ENCODE measurements at regions not wholly inside any gene's neighbourhood (a gene's known extent, or its start where the extent isn't known, plus 50 kb on each side); places are given as distances from the start of the nearest gene placed in this dataset.
"Not testable (repeated sequence)": the region's sequence is repeated elsewhere in the genome, so short reads cannot be mapped to it uniquely, and the experiment has no call there.

GRCh38 chr6:3919849-3920248 is 70.7 kb downstream of the FAM50B start:
- Histone ChIP-seq H3K36me3 (ENCODE audit: control insufficient read depth, insufficient read depth, low read length) (no peaks in the 10 kb centered on the region; the same call in 1 of the 2 replicates), H3K4me3 (ENCODE audit: low read depth, low read length) (no peak overlapping the region), H3K27me3 (replicated peaks; ENCODE audit: control insufficient read depth, insufficient read depth, low read length) (no peaks in the 10 kb centered on the region), H3K9me3 (peaks cover 32% of the 10 kb centered on the region), H3K4me1 (no peaks in the 10 kb centered on the region; the same call in 1 of the 2 replicates)
- Mint-ChIP-seq H3K36me3 (ENCODE audit: insufficient read depth, unreplicated experiment) (peaks cover 6% of the 10 kb centered on the region), H3K4me3 (ENCODE audit: unreplicated experiment) (no peak overlapping the region), H3K9me3 (ENCODE audit: unreplicated experiment) (peaks cover 7% of the 10 kb centered on the region), H3K27me3 (ENCODE audit: insufficient read depth, unreplicated experiment) (no peaks in the 10 kb centered on the region), H3K27ac (ENCODE audit: unreplicated experiment) (no peak overlapping the region), H3K4me1 (ENCODE audit: low read depth, unreplicated experiment) (no peaks in the 10 kb centered on the region)
- ChIA-PET POLR2A (no interaction called here), CTCF (no interaction called here)
- no peak for DNase-seq
- no TSS peak for BruUV-seq (replicated peaks)
- intact Hi-C loops (cut with micrococcal nuclease; ENCODE audit: unreplicated experiment), result no loop called here
- TF ChIP-seq CTCF (IDR thresholded peaks at IDR 0.05; ENCODE audit: insufficient read depth in 1 of 2, low read depth in 1 of 2, low read length in 1 of 2, severe bottlenecking in 1 of 2, unreplicated experiment in 1 of 2), result no peak

- no peak for TF ChIP-seq CTCF (IDR thresholded peaks at IDR 0.05; ENCODE audit: insufficient read depth in 1 of 2, low read depth in 1 of 2, low read length in 1 of 2, severe bottlenecking in 1 of 2, unreplicated experiment in 1 of 2)
- Histone ChIP-seq H3K4me1 (no peaks in the 10 kb centered on the region), H3K36me3 (ENCODE audit: control insufficient read depth, insufficient read depth, low read length) (no peaks in the 10 kb centered on the region), H3K9me3 (peaks cover 27% of the 10 kb centered on the region), H3K4me3 (ENCODE audit: low read depth, low read length) (no peak overlapping the region), H3K27me3 (replicated peaks; ENCODE audit: control insufficient read depth, insufficient read depth, low read length) (no peaks in the 10 kb centered on the region)
- no peak for DNase-seq
- H3K4me1 Mint-ChIP-seq (ENCODE audit: low read depth, unreplicated experiment), result no peaks in the 10 kb centered on the region
- H3K9me3 Mint-ChIP-seq (ENCODE audit: unreplicated experiment), result peaks cover 7% of the 10 kb centered on the region
- H3K27me3 Mint-ChIP-seq (ENCODE audit: insufficient read depth, unreplicated experiment), result no peaks in the 10 kb centered on the region
- no peak overlapping the region for H3K27ac Mint-ChIP-seq (ENCODE audit: unreplicated experiment)
- ChIA-PET CTCF (no interaction called here), POLR2A (no interaction called here)
- intact Hi-C loops (cut with micrococcal nuclease; ENCODE audit: unreplicated experiment), result no loop called here
- no peak overlapping the region for H3K4me3 Mint-ChIP-seq (ENCODE audit: unreplicated experiment)
- BruUV-seq (replicated peaks), result no TSS peak
- H3K36me3 Mint-ChIP-seq (ENCODE audit: insufficient read depth, unreplicated experiment), result peaks cover 6% of the 10 kb centered on the region
Observed at GRCh38 chr6:3920321-3920720, 71.1 kb downstream of the FAM50B start.

GRCh38 chr6:3921663-3922062 is 72.5 kb downstream of the FAM50B start:
- H3K9me3 ChIP-seq, result peaks cover 14% of the 10 kb centered on the region
- H3K4me3 ChIP-seq (ENCODE audit: low read depth, low read length), result no peak overlapping the region
- Mint-ChIP-seq H3K9me3 (ENCODE audit: unreplicated experiment) (no peaks in the 10 kb centered on the region), H3K27me3 (ENCODE audit: insufficient read depth, unreplicated experiment) (no peaks in the 10 kb centered on the region), H3K27ac (ENCODE audit: unreplicated experiment) (no peak overlapping the region), H3K4me1 (ENCODE audit: low read depth, unreplicated experiment) (no peaks in the 10 kb centered on the region), H3K4me3 (ENCODE audit: unreplicated experiment) (no peak overlapping the region), H3K36me3 (ENCODE audit: insufficient read depth, unreplicated experiment) (peaks cover 6% of the 10 kb centered on the region)
- H3K27me3 ChIP-seq (replicated peaks; ENCODE audit: control insufficient read depth, insufficient read depth, low read length), result no peaks in the 10 kb centered on the region
- ChIA-PET POLR2A (no interaction called here), CTCF (no interaction called here)
- TF ChIP-seq CTCF (IDR thresholded peaks at IDR 0.05; ENCODE audit: insufficient read depth in 1 of 2, low read depth in 1 of 2, low read length in 1 of 2, severe bottlenecking in 1 of 2, unreplicated experiment in 1 of 2), result no peak
- no peak for DNase-seq
- no peaks in the 10 kb centered on the region for H3K36me3 ChIP-seq (ENCODE audit: control insufficient read depth, insufficient read depth, low read length)
- BruUV-seq (replicated peaks), result no TSS peak
- intact Hi-C loops (cut with micrococcal nuclease; ENCODE audit: unreplicated experiment), result no loop called here
- H3K4me1 ChIP-seq, result no peaks in the 10 kb centered on the region

GRCh38 chr6:3922619-3923018 is 73.4 kb downstream of the FAM50B start:
- H3K4me3 ChIP-seq (ENCODE audit: low read depth, low read length); POLR2A ChIA-PET; H3K36me3 ChIP-seq (ENCODE audit: control insufficient read depth, insufficient read depth, low read length); H3K4me1 Mint-ChIP-seq (ENCODE audit: low read depth, unreplicated experiment); H3K9me3 Mint-ChIP-seq (ENCODE audit: unreplicated experiment); H3K27me3 ChIP-seq (replicated peaks; ENCODE audit: control insufficient read depth, insufficient read depth, low read length); H3K4me3 Mint-ChIP-seq (ENCODE audit: unreplicated experiment); BruUV-seq (replicated peaks); H3K27ac Mint-ChIP-seq (ENCODE audit: unreplicated experiment); H3K36me3 Mint-ChIP-seq (ENCODE audit: insufficient read depth, unreplicated experiment); H3K27me3 Mint-ChIP-seq (ENCODE audit: insufficient read depth, unreplicated experiment); H3K9me3 ChIP-seq; intact Hi-C loops (cut with micrococcal nuclease; ENCODE audit: unreplicated experiment); DNase-seq; H3K4me1 ChIP-seq: not testable (repeated sequence)
- CTCF ChIA-PET, result interaction anchor here (0.8 kb wide), 1 partner anchor 10 kb away, joined by 3 read pairs; no protein-coding TSS in a partner anchor

- H3K36me3 ChIP-seq (ENCODE audit: control insufficient read depth, insufficient read depth, low read length); H3K4me3 ChIP-seq (ENCODE audit: low read depth, low read length); CTCF ChIA-PET; H3K4me1 Mint-ChIP-seq (ENCODE audit: low read depth, unreplicated experiment); intact Hi-C loops (cut with micrococcal nuclease; ENCODE audit: unreplicated experiment); H3K27ac Mint-ChIP-seq (ENCODE audit: unreplicated experiment); H3K36me3 Mint-ChIP-seq (ENCODE audit: insufficient read depth, unreplicated experiment); H3K27me3 Mint-ChIP-seq (ENCODE audit: insufficient read depth, unreplicated experiment); BruUV-seq (replicated peaks); H3K4me3 Mint-ChIP-seq (ENCODE audit: unreplicated experiment); H3K9me3 ChIP-seq; H3K27me3 ChIP-seq (replicated peaks; ENCODE audit: control insufficient read depth, insufficient read depth, low read length); POLR2A ChIA-PET; H3K9me3 Mint-ChIP-seq (ENCODE audit: unreplicated experiment); H3K4me1 ChIP-seq; DNase-seq: not testable (repeated sequence)
Observed at GRCh38 chr6:3925223-3926149, 76.3 kb downstream of the FAM50B start.

All from Caco-2 (cell line).